Coronary artery (tissue), 2 donors: ENCODE measurements at regions not wholly inside any gene's neighbourhood (a gene's known extent, or its start where the extent isn't known, plus 50 kb on each side); places are given as distances from the start of the nearest gene placed in this dataset.

Experiments used
- DNase-seq: peaks from one replicate; pipeline ENCODE4 v3.0.0-alpha.2; 2017; ENCODE audit warnings: low spot score
- H3K27ac ChIP-seq, 2 donors: fragments of 200-600 bp; sonication (generic); one replicate each; pipeline ENCODE4 v1.5.1; 2016 to 2019
- H3K4me3 ChIP-seq: fragments of 200-600 bp; sonication (generic); 2 replicates; pipeline ENCODE4 v1.5.1; 2016; ENCODE audit warnings: mild to moderate bottlenecking, moderate library complexity
- TF ChIP-seq, protein P1 (sequence below): fragments of 200-600 bp; sonication (generic); IDR thresholded peaks from one replicate; pipeline ENCODE4 v1.5.1; 2019; ENCODE audit warnings: antibody characterized with exemption

- Histone ChIP-seq H3K4me3 (no peak overlapping the region), H3K27ac (no peak overlapping the region)
- TF ChIP-seq, protein P1, sequence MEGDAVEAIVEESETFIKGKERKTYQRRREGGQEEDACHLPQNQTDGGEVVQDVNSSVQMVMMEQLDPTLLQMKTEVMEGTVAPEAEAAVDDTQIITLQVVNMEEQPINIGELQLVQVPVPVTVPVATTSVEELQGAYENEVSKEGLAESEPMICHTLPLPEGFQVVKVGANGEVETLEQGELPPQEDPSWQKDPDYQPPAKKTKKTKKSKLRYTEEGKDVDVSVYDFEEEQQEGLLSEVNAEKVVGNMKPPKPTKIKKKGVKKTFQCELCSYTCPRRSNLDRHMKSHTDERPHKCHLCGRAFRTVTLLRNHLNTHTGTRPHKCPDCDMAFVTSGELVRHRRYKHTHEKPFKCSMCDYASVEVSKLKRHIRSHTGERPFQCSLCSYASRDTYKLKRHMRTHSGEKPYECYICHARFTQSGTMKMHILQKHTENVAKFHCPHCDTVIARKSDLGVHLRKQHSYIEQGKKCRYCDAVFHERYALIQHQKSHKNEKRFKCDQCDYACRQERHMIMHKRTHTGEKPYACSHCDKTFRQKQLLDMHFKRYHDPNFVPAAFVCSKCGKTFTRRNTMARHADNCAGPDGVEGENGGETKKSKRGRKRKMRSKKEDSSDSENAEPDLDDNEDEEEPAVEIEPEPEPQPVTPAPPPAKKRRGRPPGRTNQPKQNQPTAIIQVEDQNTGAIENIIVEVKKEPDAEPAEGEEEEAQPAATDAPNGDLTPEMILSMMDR = no peak
- DNase-seq = no peak
Observed at GRCh38 chr2:100767810-100768806, 51.8 kb upstream of the NPAS2 start.
